Mucosa of gallbladder (tissue), 1 donor: ENCODE measurements at regions not wholly inside any gene's neighbourhood (a gene's known extent, or its start where the extent isn't known, plus 50 kb on each side); places are given as distances from the start of the nearest gene placed in this dataset.
"Not testable (repeated sequence)": the region's sequence is repeated elsewhere in the genome, so short reads cannot be mapped to it uniquely, and the experiment has no call there.

Source experiments
- DNase-seq: peaks from one replicate; pipeline ENCODE4 v3.0.0-alpha.2; 2020; ENCODE audit warnings: low spot score
- donor health status: DM: no; HTN: no; CAD: no.

DNA sequence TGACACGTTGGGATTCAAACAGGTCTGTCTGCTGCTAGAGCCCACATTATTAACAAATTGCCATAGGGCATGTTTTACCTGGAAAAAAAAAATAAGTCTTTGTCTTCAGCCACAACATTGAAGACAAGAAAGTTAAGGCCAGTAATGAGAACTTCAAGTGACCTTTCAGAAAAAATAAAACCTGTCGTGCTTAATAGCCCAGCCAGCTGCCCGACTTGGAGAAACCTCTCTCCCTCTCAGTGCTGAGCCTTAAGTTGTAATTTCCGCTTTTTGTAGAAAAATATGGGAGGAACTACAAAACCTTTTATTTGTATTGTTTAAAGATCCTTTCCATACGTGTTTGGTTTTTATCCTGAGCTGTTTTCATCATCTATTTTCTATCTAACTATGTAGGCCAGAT, 454.3 kb upstream of the SLITRK6 start:
- DNase-seq: not testable (repeated sequence)

DNA sequence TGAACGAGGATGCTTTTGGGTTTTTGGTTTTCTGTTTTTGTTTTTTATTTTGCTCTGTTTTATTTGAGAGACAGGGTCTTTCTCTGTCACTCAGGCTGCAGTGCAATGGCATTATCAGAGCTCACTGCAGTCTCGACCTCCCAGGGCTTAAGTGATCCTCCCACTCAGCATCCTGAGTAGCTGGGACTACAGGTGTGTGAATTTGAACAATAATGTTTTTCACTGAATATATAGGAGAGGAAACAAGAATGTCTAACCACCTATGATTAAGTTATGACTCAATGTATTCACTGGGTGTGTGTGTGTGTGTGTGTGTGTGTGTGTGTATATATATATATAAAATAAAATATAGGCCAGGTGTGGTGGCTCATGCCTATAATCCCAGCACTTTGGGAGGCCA, 456.6 kb upstream of the SLITRK6 start:
- DNase-seq: not testable (repeated sequence)

DNA sequence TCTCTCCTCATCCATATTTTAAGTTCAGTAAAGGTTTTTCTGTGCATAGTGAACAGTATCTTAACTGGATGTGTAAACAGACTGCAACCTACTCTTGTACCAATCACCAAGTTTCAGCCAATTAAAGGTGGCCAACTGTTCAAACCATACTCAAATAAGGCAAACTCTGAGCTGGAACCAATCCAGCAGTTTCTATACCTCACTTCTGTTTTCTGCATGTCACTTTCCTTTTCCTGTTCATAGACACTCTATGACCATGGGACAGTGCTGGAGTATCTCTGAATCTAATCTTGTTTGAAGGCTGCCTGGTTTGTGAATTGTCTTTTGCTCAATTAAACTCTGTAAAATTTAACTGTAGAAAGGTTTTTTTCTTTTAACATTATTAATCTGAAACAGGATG, 470.3 kb upstream of the SLITRK6 start:
- DNase-seq: no peak

DNA sequence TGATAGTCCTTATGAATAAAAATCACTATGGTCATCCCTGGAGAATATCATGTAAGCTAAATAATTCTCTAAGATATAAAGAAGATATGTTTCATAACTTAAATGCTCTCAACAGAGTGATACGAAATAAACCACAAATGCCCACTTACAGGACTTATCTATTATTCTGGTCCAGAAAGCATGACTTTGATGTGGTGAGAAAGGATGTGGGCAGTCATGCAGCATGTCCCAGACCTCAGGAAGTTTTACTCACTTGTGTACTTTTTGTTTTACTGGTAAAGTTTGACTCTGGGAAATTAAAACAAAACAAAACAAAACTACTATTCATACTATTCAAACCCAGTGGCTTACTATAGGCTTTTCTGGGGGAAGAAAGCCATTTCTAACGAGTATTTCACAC, 483.2 kb upstream of the SLITRK6 start:
- no peak for DNase-seq

DNA sequence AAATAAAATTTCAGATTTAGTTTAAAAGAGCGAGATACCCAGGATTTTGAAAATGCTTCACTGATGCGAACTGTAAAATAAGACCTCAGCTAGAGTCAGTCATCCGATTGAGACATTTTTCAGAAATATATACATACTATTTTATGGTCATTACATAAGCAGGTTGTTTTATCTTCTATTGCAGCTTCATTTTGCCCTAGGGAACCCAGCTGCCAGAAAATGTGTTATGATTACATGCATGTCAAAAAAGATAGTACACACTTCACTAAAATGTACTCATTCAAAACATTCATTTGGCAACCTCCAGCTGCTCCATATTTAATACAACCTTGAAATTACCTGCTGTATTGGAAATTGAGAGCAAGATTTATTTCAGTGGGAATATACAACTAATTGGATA, 483.8 kb upstream of the SLITRK6 start:
- DNase-seq: no peak

DNA sequence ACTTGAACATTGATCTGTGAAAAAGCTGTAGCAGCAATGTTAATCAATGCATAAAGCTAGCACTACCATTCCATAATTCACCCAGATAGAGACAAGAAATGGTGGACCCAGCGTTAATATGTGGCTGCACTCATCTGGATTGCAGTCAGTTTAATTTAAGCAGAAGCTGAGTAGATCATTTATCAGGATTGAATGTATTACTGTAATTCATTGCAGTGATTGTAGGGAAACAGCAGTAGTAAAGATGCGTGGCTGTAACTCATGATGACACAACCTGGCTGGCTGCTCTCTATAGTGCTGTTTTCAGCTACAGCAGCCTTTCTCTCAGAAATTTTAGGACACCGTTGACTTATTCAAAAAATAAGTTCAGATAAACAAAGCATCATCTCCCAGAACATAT, 499.5 kb upstream of the SLITRK6 start:
- DNase-seq: no peak

DNA sequence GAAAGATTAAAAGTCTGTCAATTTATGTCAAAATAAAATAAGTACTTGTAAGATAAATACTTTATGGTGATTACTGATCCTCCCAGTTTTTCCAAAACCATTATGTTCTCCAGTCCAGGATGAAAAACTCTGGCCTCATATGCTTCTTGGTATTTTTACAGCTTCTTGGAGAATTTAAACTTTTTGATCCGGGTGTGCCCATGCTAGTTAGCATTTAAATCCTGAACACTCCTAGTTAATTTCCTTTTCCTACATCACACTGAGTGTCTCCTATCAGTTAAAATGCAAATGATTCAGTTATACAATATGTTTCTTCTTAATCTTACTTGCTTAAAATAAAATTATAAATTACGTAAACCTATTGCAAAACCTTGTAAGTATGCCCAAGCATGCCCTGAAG, 499.9 kb upstream of the SLITRK6 start:
- no peak for DNase-seq

DNA sequence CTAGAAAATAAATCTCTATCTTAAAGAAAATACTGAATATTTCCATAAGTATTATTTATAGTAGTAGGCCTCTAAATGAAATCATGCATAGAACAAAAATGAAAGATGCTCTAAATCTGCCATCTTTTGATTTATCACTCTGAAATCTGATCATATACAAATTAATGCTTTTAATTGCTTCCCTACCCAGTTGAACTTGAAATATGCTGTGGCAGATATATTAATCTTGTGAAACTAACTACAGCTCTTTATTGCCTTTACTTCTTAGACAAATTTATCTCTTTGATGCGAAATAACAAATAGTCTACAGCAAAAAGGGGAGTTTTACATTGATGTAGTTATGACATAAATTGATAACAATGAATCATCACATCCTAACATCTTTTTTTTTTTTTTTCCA, 510.7 kb upstream of the SLITRK6 start:
- no peak for DNase-seq

DNA sequence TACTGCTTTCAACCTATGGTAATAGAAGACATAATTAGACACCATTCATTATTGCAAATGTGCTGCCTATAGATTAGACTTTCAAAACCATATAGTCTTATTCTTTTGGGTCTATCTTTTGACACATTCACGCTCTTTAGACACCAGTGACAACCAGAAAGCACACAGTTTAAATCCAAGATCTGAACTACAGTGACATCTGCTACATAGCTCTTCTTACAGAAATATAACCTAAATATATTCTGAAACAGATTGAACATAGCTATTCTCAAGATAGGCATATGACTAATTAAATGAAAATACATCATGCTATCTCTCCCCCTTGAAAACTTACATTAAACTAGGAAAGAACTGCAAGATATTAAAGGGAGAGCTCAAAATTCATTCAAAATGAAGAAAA, 514.2 kb upstream of the SLITRK6 start:
- no peak for DNase-seq

DNA sequence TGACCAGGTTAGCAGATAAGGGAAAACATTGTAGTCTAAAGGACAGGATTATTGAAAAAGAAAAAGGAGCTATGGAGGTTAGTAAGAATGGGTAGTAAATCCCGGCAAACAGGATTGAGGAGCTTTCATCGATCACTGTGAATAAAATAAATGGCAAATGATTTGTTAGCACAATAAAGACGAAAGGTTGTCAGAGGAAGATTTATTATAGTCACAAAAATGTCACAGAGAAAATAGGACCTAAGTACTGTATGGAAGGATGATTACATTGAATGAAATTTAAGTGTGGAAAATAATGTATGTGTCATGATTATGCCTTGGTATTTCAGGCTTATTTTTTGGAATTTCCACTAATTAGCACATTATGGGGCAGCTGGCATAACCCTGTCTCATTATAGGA, 519.2 kb upstream of the SLITRK6 start:
- DNase-seq: no peak

DNA sequence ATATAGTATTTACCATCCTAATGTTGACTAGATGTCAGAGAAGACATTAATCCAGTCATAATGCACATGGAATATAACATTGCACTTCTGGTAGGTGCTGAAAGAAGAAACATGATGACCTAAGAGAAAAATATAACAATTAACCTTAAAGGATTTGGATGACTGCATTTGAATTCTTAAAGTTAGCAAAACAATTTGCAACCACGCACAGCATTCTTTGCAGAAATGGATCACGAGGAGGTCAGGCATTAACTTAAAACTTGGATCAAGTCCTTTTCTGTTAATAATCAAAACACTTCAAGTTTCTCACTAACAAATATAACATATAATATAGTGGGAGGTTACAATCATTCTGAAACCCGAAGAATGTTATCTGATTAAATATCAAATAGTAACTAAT, 525.0 kb upstream of the SLITRK6 start:
- DNase-seq: no peak

DNA sequence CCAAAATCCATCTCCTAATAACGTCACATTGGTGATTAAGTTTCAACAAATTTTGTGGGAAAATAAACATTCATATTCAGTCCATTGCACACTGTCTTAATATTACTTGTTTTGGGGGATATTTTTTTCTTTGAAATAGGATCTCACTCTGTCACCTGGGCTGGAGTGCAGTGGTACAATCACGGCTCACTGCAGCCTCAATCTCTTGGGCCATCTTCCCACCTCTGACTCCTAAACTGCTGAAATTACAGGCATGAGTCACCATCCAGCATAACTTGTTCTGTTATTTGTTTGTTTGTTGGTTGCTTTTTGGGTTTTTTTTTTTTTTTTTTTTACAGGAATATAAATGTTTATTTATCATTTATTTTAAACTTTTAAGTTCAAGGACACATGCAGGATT, 556.1 kb upstream of the SLITRK6 start:
- DNase-seq: no peak

DNA sequence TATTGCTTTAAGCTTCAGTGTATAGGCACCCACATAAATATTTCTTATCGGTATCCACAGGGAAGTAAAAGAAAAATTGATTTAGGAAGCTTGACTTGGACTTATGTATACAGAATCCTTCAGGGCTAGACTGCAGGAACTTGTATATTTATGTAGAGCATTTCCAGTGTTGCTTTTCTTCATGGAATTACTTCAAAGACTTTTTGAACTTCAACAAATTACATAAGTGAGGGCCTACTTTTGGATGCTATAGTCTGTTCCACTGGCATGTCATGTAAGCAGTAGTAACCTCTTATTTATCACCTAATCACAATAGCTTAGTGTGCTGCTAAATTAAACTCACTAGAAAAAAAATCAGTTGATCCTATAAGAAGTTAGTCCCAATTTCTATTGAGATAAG, 557.9 kb upstream of the SLITRK6 start:
- DNase-seq: no peak

DNA sequence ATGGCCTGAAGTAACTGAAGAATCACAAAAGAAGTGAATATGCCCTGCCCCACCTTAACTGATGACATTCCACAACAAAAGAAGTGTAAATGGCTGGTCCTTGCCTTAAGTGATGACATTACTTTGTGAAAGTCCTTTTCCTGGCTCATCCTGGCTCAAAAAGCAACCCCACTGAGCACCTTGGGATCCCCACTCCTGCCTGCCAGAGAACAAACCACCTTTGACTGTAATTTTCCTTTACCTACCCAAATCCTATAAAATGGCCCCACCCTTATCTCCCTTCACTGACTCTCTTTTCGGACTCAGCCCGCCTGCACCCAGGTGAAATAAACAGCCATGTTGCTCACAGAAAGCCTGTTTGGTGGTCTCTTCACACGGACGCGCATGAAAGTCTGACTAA, 564.5 kb upstream of the SLITRK6 start:
- DNase-seq: not testable (repeated sequence)

DNA sequence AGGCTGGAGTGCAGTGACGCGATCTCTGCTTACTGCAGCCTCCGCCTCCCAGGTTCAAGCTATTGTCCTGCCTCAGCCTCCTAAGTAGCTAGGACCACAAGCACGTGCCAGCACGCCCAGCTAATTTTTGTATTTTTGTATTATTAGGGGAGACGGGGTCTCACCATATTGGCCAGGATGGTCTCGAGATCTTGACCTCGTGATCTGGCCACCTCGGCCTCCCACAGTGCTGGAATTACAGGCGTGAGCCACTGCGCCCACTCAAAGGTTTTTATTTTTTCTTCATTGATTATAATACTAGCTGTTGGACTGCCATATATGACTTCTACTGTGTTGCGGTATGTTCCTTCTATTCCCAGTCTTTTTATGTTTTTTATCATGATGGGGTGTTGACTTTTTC, 569.7 kb upstream of the SLITRK6 start:
- no peak for DNase-seq

DNA sequence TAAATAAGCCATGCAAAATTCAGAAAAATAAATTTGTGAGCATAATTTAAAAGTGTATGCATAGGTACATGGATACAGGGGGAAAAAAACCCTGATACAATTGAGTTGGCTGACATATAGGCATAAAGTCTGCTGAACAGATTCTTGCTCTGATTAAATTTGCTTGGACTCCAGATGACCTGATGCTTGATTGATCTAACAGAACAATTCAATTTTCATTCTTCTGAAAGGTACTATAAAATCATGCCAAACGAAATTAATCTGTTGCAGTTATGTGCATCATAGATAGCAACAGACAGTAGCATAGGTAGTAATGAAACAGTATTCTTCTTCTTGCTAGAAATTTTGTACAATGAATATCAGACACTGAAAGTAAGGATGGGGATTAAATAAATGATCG, 578.2 kb upstream of the SLITRK6 start:
- DNase-seq: no peak

DNA sequence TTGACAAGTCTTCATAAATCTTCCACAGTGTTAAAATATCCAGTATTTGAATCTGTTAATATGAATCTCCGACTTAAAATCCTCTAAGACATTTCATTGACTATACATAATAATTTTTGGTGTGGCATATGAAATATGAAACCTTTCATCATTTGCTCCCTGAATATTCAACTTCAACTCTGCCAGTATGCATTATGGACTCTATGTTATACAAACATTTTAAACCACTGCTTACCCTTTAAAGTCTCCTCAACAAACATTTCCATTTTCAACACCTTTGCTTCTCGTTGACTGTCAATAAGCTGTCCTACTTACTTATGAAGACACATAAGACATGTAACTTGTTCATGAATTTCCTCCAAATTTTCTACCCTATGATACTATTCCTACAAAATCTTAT, 579.4 kb upstream of the SLITRK6 start:
- DNase-seq: no peak

DNA sequence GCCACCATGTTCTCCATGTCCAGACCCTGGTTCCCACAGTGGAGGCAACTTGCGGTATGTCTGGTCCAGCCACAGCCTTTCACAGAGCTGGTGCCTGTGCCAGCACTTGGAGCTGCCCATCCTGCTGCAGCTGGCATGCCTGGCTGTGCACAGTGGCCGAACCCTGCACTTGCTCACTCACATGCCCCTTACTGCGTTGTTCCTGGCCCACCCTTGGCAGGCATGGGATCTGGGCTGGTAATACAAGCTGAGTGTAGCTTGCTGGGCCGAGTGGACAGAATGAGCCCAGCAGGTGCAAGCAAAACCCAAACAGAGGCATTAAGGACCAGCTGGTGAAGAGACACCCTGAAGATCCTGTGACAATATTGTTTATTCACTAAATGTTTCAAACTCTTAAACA, 583.9 kb upstream of the SLITRK6 start:
- DNase-seq: no peak

DNA sequence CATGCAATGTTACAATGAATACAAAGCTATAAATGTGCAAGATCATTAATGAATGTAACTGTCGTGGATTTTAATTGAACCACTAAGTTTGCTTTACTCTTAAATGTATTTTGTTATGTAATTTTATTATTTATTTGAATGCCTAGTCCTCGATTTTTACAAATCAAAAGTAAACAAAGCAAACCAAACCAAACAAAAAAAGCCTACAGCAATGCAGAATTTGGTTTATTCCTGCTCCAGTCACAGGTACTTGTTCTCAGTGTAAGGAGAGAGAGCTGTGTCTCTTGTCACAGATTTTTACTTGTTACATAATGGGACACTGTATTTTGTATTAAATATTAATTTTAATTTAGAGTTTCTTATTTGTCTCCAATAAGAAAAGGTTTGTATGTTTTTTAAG, 584.3 kb upstream of the SLITRK6 start:
- DNase-seq: no peak

DNA sequence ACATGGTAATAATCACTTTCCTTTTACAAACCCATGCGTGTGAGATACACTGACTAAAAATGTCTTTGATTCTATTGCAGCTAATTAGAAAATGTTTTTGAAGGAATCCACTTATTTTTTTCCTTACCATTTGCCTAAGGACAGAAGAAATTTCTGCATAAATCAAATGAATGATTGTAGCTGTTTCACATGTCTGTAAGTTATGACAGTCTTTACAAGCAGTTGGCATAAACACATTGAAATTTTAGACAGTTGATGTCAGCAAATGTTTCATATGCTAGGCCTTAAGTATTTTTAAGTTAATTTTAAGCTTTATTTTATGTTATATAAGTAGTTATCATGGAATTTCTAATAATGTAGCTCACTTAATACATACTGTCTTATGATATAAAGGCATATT, 598.4 kb upstream of the SLITRK6 start:
- DNase-seq: no peak

DNA sequence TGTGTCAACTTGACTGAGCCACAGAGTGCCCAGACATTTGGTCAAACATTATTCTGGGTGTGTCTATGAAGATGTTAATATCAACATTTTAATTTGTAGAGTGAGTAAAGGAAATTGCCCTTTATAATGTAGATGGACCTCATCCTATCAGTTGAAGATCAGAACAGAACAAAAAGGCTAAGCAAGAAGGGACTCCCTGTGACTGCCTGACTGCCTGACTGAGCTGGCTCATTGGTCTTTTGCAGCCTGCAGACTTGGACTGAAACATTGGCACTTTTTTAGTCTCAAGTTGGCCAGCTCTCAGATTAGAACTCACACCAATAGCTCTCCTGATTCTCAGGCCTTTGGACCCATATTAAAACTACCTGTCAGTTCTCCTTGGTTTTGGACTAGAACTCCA, 600.4 kb upstream of the SLITRK6 start:
- no peak for DNase-seq

DNA sequence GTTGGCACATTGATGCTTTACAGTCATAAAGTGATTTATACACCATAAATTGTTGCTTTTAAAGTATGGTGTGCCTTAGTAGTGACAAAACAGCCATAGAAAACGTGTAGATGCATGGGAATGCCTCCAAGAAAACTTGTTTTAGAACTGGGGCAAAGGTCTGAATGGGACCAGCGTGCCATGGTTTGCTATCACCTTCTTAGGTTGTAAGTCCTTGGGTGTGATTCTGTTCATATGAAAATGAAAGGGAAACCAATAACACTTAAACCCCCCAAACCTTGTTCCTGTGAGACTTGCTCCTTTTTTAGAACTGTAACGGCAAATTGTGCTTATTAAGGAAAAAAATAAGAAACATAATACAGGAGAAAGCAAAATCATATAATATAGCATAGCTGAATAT, 603.3 kb upstream of the SLITRK6 start:
- DNase-seq: no peak

DNA sequence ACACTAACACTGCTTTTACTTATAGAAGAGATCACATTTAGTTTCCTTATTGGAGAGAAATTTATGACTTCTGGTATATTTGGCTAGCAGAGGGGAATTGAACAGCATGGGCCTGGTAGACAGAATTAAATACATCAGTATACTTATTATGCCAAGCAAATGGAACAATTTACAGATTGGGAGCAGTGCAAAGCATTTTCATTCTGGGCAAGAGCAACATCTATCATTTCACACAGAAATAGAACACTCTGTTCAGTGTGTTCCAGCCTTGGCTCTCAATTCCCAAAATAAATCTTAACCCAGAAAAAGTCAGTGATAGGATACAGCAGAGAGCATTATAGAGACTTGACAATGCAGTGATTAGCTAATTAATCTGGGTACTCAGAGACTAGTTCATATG, 604.0 kb upstream of the SLITRK6 start:
- DNase-seq: no peak

DNA sequence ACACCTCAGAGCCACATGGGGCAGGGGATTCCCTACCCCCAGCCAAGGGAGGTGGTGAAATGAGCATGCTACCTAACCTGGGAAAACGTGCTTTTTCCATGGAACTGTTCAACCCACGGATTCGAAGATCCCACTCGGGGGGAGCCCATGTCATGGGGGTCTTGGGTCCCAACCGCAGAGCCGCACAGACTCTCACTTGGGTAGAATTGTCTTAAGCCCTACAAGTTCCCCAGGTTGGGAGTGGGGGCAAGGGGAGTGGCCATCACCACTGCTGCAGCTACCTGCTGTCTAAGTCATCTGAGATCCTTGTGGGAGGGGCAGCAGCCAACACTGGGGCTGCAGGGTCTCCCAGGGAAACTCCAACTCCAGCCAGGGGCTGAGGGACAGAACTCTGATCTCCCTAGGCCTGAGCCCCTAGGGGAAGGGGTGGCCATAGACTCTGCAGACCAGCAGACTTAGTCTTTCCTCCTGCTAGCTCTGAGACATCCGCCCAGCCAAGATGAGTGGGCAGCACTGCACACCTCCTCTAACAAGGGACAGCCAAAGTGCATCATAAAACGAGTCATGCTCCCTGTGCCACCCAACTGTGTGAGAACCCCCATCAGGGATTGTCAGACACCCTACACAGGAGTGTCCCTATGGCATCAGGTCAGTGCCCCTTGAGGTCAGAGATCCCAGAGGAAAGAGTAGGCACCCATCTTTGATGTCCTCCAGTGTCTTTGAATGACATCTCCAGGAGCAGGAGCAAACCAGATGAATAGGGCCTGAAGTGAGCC, 610.4 kb upstream of the SLITRK6 start:
- DNase-seq: no peak
